ENCODE measurements at regions not wholly inside any gene's neighbourhood (a gene's known extent, or its start where the extent isn't known, plus 50 kb on each side); places are given as distances from the start of the nearest gene placed in this dataset.

GRCh38 chr14:76931631-76932402 is 96.7 kb downstream of the IRF2BPL start:
- Histone ChIP-seq H3K4me1 (ENCODE audit: low read depth, poor library complexity, severe bottlenecking) (peaks cover 39% of the 10 kb centered on the region), H2AFZ (ENCODE audit: low read depth) (no peak overlapping the region), H3K27me3 (ENCODE audit: insufficient read depth, low read depth) (no peaks in the 10 kb centered on the region), H3K9ac (no peak overlapping the region), H3K36me3 (ENCODE audit: insufficient read depth) (no peaks in the 10 kb centered on the region), H3K4me2 (no peak overlapping the region), H4K20me1 (ENCODE audit: insufficient read depth) (no peaks in the 10 kb centered on the region), H3K4me3 (IDR thresholded peaks at IDR 0.05; ENCODE audit: insufficient read depth, low read depth, low read length) (no peak overlapping the region), H3K79me2 (ENCODE audit: insufficient read depth, low read depth) (no peaks in the 10 kb centered on the region), H3K27ac (no peak overlapping the region)
- TF ChIP-seq, protein P1, sequence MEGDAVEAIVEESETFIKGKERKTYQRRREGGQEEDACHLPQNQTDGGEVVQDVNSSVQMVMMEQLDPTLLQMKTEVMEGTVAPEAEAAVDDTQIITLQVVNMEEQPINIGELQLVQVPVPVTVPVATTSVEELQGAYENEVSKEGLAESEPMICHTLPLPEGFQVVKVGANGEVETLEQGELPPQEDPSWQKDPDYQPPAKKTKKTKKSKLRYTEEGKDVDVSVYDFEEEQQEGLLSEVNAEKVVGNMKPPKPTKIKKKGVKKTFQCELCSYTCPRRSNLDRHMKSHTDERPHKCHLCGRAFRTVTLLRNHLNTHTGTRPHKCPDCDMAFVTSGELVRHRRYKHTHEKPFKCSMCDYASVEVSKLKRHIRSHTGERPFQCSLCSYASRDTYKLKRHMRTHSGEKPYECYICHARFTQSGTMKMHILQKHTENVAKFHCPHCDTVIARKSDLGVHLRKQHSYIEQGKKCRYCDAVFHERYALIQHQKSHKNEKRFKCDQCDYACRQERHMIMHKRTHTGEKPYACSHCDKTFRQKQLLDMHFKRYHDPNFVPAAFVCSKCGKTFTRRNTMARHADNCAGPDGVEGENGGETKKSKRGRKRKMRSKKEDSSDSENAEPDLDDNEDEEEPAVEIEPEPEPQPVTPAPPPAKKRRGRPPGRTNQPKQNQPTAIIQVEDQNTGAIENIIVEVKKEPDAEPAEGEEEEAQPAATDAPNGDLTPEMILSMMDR (conservative IDR thresholded peaks at IDR 0.05; ENCODE audit: low read depth, low read length): no peak

- Histone ChIP-seq H3K4me3 (IDR thresholded peaks at IDR 0.05; ENCODE audit: insufficient read depth, low read depth, low read length) (no peak overlapping the region), H3K27me3 (ENCODE audit: insufficient read depth, low read depth) (no peaks in the 10 kb centered on the region), H3K36me3 (ENCODE audit: insufficient read depth) (no peaks in the 10 kb centered on the region), H3K79me2 (ENCODE audit: insufficient read depth, low read depth) (no peaks in the 10 kb centered on the region), H3K4me2 (peak overlapping the region; percentile 93; the same call in 1 of the 2 replicates), H3K9ac (peak overlapping the region; percentile 29; the same call in 1 of the 2 replicates), H2AFZ (ENCODE audit: low read depth) (no peak overlapping the region), H3K4me1 (ENCODE audit: low read depth, poor library complexity, severe bottlenecking) (peaks cover 44% of the 10 kb centered on the region), H3K27ac (peak overlapping the region; percentile 69), H4K20me1 (ENCODE audit: insufficient read depth) (no peaks in the 10 kb centered on the region)
- TF ChIP-seq, protein P1 (conservative IDR thresholded peaks at IDR 0.05; ENCODE audit: low read depth, low read length): no peak
Observed at GRCh38 chr14:76930549-76930948, 98.0 kb downstream of the IRF2BPL start.

GRCh38 chr14:76929927-76930326 is 98.6 kb downstream of the IRF2BPL start:
- Histone ChIP-seq H3K9ac (peak overlapping the region; percentile 29; the same call in 1 of the 2 replicates), H3K27ac (peak overlapping the region; percentile 69), H3K79me2 (ENCODE audit: insufficient read depth, low read depth) (no peaks in the 10 kb centered on the region), H3K27me3 (ENCODE audit: insufficient read depth, low read depth) (no peaks in the 10 kb centered on the region), H2AFZ (ENCODE audit: low read depth) (peak overlapping the region; percentile 30; the same call in 1 of the 2 replicates), H3K4me2 (peak overlapping the region; percentile 93), H3K4me3 (IDR thresholded peaks at IDR 0.05; ENCODE audit: insufficient read depth, low read depth, low read length) (no peak overlapping the region), H3K4me1 (ENCODE audit: low read depth, poor library complexity, severe bottlenecking) (peaks cover 49% of the 10 kb centered on the region), H4K20me1 (ENCODE audit: insufficient read depth) (no peaks in the 10 kb centered on the region), H3K36me3 (ENCODE audit: insufficient read depth) (no peaks in the 10 kb centered on the region)
- TF ChIP-seq, protein P1 (conservative IDR thresholded peaks at IDR 0.05; ENCODE audit: low read depth, low read length): no peak

DNA sequence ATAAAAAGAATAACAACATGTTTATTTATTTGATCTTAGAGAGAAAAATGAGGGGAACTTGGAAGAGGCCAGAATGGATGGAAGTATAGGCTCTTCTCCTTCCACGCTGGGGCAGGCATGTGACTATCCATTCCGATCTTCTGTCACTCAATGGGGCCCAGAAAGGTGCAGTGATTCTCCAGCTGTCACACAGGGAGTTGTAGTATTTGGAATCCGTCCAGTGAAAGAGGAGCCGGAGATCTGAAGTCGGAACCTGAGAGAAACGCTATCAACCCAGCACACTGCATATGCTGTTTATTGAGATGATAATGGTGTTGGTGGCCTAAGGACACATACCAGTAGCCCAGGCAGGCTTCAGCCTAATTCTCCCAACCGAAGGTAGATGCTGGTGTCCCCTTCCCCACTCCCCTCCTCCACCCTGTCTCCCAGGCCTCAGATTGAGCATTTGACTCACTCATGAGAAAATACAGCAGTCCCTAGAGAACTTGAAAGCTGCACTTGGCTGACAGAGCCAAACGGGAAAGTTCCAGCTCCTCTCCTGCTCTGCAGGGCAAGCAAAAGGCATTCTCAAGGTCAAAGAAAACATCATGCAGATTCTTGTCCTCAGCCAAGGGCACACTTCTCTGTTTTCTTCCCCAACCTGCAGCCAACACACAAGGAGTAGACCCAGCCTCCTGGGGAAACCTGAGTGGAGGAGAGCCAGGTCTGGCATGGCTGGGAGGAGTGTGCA is 100.4 kb downstream of the IRF2BPL start:
- no peak overlapping the region for H2AFZ ChIP-seq (ENCODE audit: low read depth)
- H3K4me3 ChIP-seq (IDR thresholded peaks at IDR 0.05; ENCODE audit: insufficient read depth, low read depth, low read length): no peak overlapping the region
- H3K27ac ChIP-seq: no peak overlapping the region
- peaks cover 62% of the 10 kb centered on the region for H3K4me1 ChIP-seq (ENCODE audit: low read depth, poor library complexity, severe bottlenecking)
- H3K79me2 ChIP-seq (ENCODE audit: insufficient read depth, low read depth): no peaks in the 10 kb centered on the region
- TF ChIP-seq, protein P1 (conservative IDR thresholded peaks at IDR 0.05; ENCODE audit: low read depth, low read length): no peak
- H3K36me3 ChIP-seq (ENCODE audit: insufficient read depth): no peaks in the 10 kb centered on the region
- H4K20me1 ChIP-seq (ENCODE audit: insufficient read depth): no peaks in the 10 kb centered on the region
- no peak overlapping the region for H3K4me2 ChIP-seq
- no peaks in the 10 kb centered on the region for H3K27me3 ChIP-seq (ENCODE audit: insufficient read depth, low read depth)
- no peak overlapping the region for H3K9ac ChIP-seq
